Endothelial cell of umbilical vein (primary cell): ENCODE measurements at regions not wholly inside any gene's neighbourhood (a gene's known extent, or its start where the extent isn't known, plus 50 kb on each side); places are given as distances from the start of the nearest gene placed in this dataset.

ENCODE experiments used
- CTCF ChIP-seq, 2 donors: IDR thresholded peaks; 1 replicate in 1 of 2; 2 replicates in 1 of 2; pipeline ENCODE4 v1.5.1; 2011; ENCODE audit warnings: low read length in 2 of 2, mild to moderate bottlenecking in 2 of 2, moderate library complexity in 2 of 2, control low read depth in 1 of 2, inconsistent platforms in 1 of 2, low read depth in 1 of 2; ENCODE audit not compliant: insufficient read depth in 1 of 2; ENCODE audit errors: extremely low read depth in 1 of 2
- POLR2A ChIP-seq: IDR thresholded peaks from 2 replicates; pipeline ENCODE4 v1.6.1; 2012; ENCODE audit warnings: low read depth, mild to moderate bottlenecking, control low read depth, low read length

GRCh38 chr14:49508124-49508523, 78.1 kb downstream of the RPS29 start:
- TF ChIP-seq POLR2A (no peak), CTCF (IDR thresholded peaks at IDR 0.05; ENCODE audit: extremely low read depth in 1 of 2, insufficient read depth in 1 of 2, low read depth in 1 of 2, low read length in 2 of 2) (no peak)
